ENCODE measurements at regions not wholly inside any gene's neighbourhood (a gene's known extent, or its start where the extent isn't known, plus 50 kb on each side); places are given as distances from the start of the nearest gene placed in this dataset.
A peak's percentile ranks its signal among the peaks of the same experiment; 100 is the strongest.

DNA sequence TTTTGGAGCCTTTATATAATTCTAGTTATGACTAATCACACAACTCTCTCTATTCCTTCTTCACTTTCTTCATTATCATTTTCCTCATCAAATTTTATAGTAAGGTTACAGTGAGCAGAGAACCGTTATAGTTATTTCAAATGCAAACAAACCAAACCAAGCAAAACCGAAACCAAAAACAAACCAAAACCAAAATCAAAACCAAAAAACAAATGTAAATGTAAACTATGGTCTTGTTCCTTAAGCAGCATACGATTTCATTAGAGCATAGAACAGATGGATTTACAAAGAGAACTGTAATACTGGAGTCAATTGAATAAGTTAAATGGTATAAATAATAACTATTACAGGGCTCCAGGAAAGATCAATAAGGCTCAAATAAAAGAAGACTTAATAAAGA lies 447.1 kb downstream of the LRRC70 start:
- TF ChIP-seq, protein P1, sequence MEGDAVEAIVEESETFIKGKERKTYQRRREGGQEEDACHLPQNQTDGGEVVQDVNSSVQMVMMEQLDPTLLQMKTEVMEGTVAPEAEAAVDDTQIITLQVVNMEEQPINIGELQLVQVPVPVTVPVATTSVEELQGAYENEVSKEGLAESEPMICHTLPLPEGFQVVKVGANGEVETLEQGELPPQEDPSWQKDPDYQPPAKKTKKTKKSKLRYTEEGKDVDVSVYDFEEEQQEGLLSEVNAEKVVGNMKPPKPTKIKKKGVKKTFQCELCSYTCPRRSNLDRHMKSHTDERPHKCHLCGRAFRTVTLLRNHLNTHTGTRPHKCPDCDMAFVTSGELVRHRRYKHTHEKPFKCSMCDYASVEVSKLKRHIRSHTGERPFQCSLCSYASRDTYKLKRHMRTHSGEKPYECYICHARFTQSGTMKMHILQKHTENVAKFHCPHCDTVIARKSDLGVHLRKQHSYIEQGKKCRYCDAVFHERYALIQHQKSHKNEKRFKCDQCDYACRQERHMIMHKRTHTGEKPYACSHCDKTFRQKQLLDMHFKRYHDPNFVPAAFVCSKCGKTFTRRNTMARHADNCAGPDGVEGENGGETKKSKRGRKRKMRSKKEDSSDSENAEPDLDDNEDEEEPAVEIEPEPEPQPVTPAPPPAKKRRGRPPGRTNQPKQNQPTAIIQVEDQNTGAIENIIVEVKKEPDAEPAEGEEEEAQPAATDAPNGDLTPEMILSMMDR (IDR thresholded peaks at IDR 0.05; ENCODE audit: low read length), result no peak
- TF ChIP-seq EZH2phosphoT487 (IDR thresholded peaks at IDR 0.05; ENCODE audit: low read length) (no peak), EZH2 (optimal IDR thresholded peaks at IDR 0.05; ENCODE audit: low read depth, low read length) (no peak)
- Histone ChIP-seq H3K9me3 (replicated peaks; ENCODE audit: insufficient read depth, low read length) (no peaks in the 10 kb centered on the region), H2AFZ (ENCODE audit: low read length) (peak overlapping the region; percentile 72), H3K4me3 (ENCODE audit: low read length) (peak overlapping the region; percentile 54), H3K9me2 (replicated peaks; ENCODE audit: insufficient read depth, low read length) (no peaks in the 10 kb centered on the region), H4K20me1 (ENCODE audit: insufficient read depth, low read length) (no peaks in the 10 kb centered on the region), H3K36me3 (replicated peaks; ENCODE audit: insufficient read depth, low read length) (no peaks in the 10 kb centered on the region), H3K79me2 (ENCODE audit: low read length) (no peaks in the 10 kb centered on the region), H3K4me2 (ENCODE audit: low read depth, low read length) (peak overlapping the region; percentile 66), H3K27me3 (replicated peaks; ENCODE audit: insufficient read depth, low read length) (no peaks in the 10 kb centered on the region), H3K4me1 (ENCODE audit: low read length) (no peaks in the 10 kb centered on the region), H3K9ac (ENCODE audit: low read length) (peak overlapping the region; percentile 1; the same call in 1 of the 2 replicates), H3K27ac (ENCODE audit: low read length) (peak overlapping the region; percentile 1; the same call in 1 of the 2 replicates), H3F3A (ENCODE audit: insufficient read depth, low read length) (no peaks in the 10 kb centered on the region)
- peak; percentile 72 for DNase-seq

DNA sequence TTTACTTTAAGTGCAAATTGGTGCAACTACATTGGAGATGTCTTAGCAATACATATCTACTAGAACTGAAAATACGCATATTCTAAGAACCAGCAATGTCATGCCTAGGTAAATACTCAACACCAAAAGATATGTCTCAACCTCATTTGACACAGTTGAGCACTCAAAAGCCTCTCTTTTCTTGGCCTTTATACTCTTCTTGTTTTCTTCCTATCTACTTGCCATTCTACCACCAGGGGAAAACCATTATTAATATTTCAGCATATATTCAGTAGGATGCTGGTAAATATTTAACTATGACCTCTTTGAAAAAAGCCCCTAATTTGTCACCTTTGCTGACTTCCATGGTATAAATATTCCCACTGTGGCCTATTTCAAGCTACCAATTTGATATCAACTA lies 443.8 kb downstream of the LRRC70 start:
- no peak overlapping the region for H3K4me2 ChIP-seq (ENCODE audit: low read depth, low read length)
- no peak overlapping the region for H2AFZ ChIP-seq (ENCODE audit: low read length)
- no peak overlapping the region for H3K27ac ChIP-seq (ENCODE audit: low read length)
- H3K36me3 ChIP-seq (replicated peaks; ENCODE audit: insufficient read depth, low read length), result no peaks in the 10 kb centered on the region
- TF ChIP-seq EZH2phosphoT487 (IDR thresholded peaks at IDR 0.05; ENCODE audit: low read length) (no peak), EZH2 (optimal IDR thresholded peaks at IDR 0.05; ENCODE audit: low read depth, low read length) (no peak)
- TF ChIP-seq, protein P1 (IDR thresholded peaks at IDR 0.05; ENCODE audit: low read length), result no peak
- no peaks in the 10 kb centered on the region for H3K79me2 ChIP-seq (ENCODE audit: low read length)
- H3F3A ChIP-seq (ENCODE audit: insufficient read depth, low read length), result no peaks in the 10 kb centered on the region
- no peak overlapping the region for H3K9ac ChIP-seq (ENCODE audit: low read length)
- no peak for DNase-seq
- no peak overlapping the region for H3K4me3 ChIP-seq (ENCODE audit: low read length)
- no peaks in the 10 kb centered on the region for H3K27me3 ChIP-seq (replicated peaks; ENCODE audit: insufficient read depth, low read length)
- no peaks in the 10 kb centered on the region for H3K9me2 ChIP-seq (replicated peaks; ENCODE audit: insufficient read depth, low read length)
- no peaks in the 10 kb centered on the region for H4K20me1 ChIP-seq (ENCODE audit: insufficient read depth, low read length)
- H3K9me3 ChIP-seq (replicated peaks; ENCODE audit: insufficient read depth, low read length), result no peaks in the 10 kb centered on the region
- H3K4me1 ChIP-seq (ENCODE audit: low read length), result no peaks in the 10 kb centered on the region

DNA sequence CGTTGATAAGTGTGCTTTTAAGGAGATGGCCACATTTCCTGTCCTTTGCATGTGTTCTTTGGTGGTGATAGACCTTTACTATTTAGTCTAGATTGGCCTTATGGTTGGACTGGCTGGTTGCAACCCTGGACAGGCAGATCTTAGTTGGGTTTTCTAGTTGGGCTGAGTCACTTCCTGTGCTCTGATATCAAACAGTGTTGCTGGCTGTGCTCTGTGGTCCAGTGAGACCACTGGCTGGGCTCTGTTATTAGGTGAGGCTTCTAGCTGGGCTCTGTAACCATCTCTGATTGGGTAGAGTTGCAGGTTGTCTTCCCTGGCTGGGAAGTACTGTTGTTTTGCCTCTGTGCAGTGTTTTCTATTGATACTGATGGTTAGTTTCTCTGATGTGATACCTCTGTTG lies 432.5 kb downstream of the LRRC70 start:
- H3K9me2 ChIP-seq (replicated peaks; ENCODE audit: insufficient read depth, low read length), result no peaks in the 10 kb centered on the region
- H3K27me3 ChIP-seq (replicated peaks; ENCODE audit: insufficient read depth, low read length), result no peaks in the 10 kb centered on the region
- TF ChIP-seq EZH2 (optimal IDR thresholded peaks at IDR 0.05; ENCODE audit: low read depth, low read length), result no peak
- TF ChIP-seq, protein P1 (IDR thresholded peaks at IDR 0.05; ENCODE audit: low read length), result no peak
- no peak for TF ChIP-seq EZH2phosphoT487 (IDR thresholded peaks at IDR 0.05; ENCODE audit: low read length)
- no peaks in the 10 kb centered on the region for H3F3A ChIP-seq (ENCODE audit: insufficient read depth, low read length)
- no peak overlapping the region for H3K27ac ChIP-seq (ENCODE audit: low read length)
- no peaks in the 10 kb centered on the region for H4K20me1 ChIP-seq (ENCODE audit: insufficient read depth, low read length)
- no peaks in the 10 kb centered on the region for H3K79me2 ChIP-seq (ENCODE audit: low read length)
- no peaks in the 10 kb centered on the region for H3K9me3 ChIP-seq (replicated peaks; ENCODE audit: insufficient read depth, low read length)
- H3K4me3 ChIP-seq (ENCODE audit: low read length), result no peak overlapping the region
- H3K4me2 ChIP-seq (ENCODE audit: low read depth, low read length), result no peak overlapping the region
- no peaks in the 10 kb centered on the region for H3K36me3 ChIP-seq (replicated peaks; ENCODE audit: insufficient read depth, low read length)
- H2AFZ ChIP-seq (ENCODE audit: low read length), result no peak overlapping the region
- no peak overlapping the region for H3K9ac ChIP-seq (ENCODE audit: low read length)
- no peak for DNase-seq
- H3K4me1 ChIP-seq (ENCODE audit: low read length), result no peaks in the 10 kb centered on the region
